ENCODE measurements at regions not wholly inside any gene's neighbourhood (a gene's known extent, or its start where the extent isn't known, plus 50 kb on each side); places are given as distances from the start of the nearest gene placed in this dataset.

DNA sequence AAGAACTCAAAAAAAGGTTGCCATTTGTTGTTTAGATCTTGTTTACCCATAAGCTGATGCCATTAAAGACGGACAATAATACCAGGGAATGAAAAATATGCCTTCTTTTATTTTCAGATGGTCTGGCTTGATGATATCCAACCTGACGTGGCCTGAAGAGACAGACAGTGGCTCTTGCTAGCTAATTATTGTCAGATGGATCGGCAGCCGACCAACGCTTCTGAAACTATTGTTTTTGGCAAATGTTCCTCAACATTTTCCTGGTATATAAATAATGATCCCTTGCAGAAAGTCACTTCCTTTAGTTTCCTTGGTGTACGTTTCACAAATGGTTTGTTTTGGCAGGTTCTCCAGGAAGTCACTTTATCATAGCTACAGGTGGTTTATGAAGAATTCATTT lies 290.9 kb upstream of the TSHZ2 start:
- TF ChIP-seq, protein P1, sequence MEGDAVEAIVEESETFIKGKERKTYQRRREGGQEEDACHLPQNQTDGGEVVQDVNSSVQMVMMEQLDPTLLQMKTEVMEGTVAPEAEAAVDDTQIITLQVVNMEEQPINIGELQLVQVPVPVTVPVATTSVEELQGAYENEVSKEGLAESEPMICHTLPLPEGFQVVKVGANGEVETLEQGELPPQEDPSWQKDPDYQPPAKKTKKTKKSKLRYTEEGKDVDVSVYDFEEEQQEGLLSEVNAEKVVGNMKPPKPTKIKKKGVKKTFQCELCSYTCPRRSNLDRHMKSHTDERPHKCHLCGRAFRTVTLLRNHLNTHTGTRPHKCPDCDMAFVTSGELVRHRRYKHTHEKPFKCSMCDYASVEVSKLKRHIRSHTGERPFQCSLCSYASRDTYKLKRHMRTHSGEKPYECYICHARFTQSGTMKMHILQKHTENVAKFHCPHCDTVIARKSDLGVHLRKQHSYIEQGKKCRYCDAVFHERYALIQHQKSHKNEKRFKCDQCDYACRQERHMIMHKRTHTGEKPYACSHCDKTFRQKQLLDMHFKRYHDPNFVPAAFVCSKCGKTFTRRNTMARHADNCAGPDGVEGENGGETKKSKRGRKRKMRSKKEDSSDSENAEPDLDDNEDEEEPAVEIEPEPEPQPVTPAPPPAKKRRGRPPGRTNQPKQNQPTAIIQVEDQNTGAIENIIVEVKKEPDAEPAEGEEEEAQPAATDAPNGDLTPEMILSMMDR (conservative IDR thresholded peaks at IDR 0.05 in 1 of 2, IDR thresholded peaks at IDR 0.05 in 1 of 2; ENCODE audit: low read depth in 1 of 2, low read length in 2 of 2): no peak
- no peak for TF ChIP-seq EZH2 (IDR thresholded peaks at IDR 0.05; ENCODE audit: low read length, missing control alignments)
